Kidney tubule cell (primary cell): ENCODE measurements at regions not wholly inside any gene's neighbourhood (a gene's known extent, or its start where the extent isn't known, plus 50 kb on each side); places are given as distances from the start of the nearest gene placed in this dataset.

Source experiments
- DNase-seq: peaks from one replicate; pipeline ENCODE4 v3.0.0-alpha.2; 2018; ENCODE audit warnings: low spot score

DNA sequence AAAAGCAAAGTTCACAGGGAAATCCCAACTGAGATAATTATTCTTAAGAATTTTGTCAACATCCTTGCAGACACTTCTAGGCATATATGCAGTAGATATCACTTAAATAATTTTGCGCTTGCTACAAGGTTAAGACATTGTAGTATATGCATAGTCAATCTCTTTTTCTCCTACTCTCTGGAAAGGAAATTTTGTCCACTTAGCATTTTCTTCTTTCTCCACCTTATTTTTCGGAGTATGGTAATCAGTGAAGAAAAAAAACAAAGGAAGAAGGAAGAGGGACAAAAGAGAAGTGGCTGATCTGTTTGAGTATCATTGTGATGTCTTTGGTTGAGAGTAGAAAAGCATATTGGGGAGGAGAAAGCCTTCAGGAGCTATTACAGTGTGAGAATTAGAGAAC lies 104.6 kb downstream of the LACC1 start:
- DNase-seq: no peak

DNA sequence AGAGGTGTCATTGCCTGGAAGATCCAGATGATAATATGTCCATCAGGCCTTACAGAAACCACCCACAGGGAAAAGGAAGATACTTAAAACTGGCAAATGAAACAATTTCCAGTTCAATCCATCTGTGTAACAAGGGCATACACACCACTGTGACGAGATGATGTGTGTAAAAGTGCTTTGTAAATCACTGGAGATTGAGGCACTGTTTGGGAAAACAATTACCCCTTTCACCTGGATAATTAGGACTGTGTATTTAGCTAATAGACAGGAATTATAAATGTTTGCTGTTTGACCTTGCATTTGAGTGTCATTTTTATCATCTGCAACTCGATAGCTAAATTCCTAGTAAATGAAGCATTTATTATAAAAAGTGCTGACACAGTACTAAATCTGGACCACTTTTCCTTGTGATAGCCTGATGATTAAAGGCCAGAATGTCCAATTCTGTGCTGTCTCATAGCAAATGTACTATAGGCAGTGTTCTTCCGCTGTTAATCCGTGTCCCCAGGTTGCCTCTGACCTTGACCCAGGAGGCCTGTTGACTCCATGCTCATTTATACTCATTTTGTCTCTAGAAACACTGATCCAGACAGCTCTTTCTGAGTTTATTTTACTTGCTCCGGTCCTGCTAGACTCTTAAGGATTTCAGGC lies 105.8 kb downstream of the LACC1 start:
- DNase-seq: no peak

DNA sequence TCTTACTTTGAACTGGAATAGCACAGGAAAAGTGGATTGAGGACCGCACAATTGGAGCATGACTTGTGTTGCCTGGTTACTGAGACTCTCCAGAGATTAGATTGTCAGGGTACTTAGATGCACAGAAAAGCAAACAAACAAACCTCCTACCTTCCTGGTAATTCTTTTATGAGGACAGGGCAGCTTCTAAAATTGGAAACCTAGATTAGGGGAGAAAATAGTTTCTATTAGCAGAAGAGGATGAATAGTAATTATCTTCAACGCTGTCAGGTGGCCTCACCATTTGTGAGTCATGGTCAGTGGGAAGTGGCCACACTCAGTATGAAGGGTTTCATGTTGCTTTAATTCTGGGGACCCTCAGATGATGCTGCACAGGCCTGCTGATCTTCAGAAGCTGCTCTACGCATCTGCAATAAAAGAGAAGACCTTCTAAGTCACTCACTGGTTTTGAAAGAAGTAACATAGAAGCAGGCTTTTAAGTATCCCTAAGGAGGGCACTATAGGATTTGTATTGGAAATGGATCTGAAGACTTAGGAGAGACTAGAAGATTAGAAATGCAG lies 106.8 kb downstream of the LACC1 start:
- no peak for DNase-seq

DNA sequence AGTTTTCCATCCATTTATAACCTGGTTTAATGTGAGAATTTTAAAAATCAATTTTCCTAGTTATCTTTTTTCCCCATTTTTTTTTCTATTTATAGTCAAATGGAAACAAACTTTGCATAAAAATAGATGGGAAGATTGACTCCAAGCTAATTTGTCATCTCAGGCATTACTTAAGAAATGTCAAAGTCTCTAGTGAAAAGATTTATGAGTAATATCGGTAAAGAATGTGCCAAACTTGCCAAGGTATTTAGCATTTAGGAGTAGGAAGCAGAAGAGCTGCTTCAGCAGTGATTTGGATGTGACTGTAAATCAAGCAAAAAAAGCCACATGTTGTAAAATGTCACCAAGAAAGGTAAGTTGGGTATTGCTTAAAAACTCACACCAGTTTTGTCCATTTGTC lies 108.6 kb downstream of the LACC1 start:
- DNase-seq: peak; percentile 15

DNA sequence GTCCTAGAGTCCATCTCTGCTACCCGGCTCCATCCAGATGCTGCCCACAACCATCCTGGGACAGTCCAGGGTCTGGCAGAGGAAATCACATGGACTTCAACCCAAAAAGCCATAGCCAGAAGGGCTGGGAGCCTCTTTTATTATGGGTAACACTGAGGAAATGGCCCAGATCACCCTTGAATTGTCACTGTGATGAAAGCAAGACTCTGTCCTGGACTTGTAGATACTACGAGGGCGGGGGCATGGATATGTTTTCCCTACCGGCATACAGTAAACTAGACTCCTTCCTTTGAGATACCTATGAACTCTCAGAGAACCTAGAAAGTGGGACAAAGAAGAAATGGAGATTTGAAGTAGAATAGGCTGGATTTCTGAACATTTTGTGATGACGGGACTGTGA lies 110.3 kb downstream of the LACC1 start:
- no peak for DNase-seq

DNA sequence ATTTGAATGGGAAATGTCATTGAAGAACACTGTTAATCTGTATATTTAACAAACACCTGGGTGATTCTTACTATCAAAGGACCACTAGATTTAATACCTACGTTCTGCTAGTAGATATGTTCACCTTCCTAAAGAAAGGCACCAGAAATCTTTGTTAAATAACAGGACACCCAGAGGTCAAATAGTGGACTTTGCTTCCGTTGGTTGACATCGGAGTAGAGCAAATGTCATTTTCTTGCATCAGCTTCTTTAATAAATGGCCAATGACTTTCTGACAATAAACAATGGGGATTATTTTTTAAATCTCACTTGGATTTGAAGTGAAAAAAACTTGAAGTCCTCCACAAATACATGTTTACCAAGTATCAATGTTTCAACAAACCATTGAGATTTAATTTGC lies 111.1 kb downstream of the LACC1 start:
- DNase-seq: no peak

DNA sequence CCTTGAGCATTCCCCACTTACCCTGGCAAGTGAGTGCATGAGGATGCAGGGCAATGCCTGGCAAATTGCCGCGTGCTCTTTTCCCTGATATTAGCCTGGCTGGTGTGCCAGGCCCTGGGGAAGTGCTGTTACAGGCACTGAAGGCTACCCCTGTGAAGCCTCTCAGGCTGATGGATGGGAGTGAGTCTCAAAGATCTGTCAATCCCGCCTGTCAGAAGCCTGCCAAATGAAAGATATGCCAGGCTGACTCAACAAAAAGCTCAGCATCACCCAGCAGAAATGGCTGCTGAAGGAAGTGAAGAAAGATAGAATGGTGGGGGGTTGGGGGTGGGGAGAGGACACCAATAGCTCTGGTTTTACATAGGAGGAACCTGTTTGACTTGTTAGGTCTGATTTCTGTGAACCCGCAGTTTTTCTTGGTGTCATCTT lies 112.1 kb downstream of the LACC1 start:
- DNase-seq: no peak

DNA sequence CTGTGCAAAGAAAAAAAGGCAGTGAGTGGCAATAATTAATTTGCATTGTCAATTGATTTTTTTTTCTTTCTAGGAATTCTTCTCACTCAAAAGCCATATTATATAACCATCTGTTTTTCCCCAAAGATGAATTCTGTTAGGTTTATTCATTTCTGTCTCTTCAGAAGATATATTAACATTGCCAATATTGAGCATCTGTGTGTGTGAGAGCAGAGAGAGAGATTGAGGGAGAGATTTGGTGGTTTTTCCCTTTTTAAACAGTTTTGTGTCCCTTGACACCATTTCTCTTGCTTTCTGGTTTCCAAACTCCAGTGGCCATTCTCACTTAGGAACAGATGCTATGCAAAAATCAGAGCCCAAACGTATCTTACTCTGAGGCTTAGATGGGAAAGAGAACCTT lies 112.5 kb downstream of the LACC1 start:
- DNase-seq: no peak

DNA sequence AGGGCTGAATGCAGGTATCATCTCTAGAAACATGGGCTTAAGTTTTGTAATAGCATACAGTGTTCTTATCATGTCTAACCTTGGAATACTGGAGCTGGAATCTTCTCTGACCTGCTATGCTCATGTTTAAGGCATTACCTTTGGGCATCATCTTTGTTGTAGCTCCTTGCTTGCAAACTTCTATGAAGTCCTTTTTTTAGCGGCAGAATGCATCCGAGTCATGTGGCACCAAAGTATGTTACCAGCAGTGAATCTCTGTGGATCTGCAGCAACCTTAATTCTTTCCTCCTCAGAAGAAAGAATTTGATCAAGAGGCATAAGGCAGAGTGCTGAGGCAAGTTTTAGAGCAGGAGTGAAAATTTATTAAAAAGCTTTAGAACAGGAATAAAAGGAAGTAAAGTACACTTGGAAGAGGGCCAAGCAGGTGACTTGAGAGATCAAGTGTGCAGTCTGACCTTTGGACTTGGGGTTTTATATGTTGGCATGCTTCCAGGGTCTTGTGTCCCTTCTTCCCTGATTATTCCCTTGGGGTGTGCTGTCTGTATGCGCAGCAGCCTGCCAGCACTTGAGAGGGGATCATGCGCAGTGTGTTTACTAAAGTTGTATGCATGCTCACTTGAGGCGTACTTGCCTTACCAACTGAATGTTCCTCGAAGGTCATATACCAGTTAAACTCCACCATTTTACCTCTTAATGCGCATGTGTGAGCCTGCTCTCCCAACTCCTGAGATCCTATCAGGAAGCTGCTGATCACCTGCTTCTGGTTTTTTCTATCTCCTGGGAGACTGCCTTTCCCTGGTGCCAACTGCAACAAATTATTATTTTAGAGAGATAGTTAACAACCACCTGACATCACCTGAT lies 115.5 kb downstream of the LACC1 start:
- DNase-seq: no peak

DNA sequence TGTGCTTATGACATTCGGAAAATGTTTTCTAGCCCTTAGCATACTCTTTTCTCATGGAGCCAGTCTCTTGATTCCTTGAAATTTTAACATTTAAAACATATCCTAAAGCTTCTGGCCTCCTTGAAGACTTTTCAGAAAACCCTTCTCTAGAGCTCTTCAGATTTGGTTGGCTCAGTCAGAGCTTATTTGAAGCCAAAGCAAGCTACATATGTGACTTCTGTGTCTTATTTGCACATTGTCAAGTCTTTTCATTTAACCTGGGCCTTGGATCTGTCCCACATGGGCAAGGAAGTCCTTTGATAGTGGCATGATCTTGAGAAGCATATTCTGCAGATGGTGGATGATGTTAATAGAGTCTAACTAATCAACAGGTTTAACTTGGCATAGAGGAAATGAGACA lies 116.5 kb downstream of the LACC1 start:
- no peak for DNase-seq

DNA sequence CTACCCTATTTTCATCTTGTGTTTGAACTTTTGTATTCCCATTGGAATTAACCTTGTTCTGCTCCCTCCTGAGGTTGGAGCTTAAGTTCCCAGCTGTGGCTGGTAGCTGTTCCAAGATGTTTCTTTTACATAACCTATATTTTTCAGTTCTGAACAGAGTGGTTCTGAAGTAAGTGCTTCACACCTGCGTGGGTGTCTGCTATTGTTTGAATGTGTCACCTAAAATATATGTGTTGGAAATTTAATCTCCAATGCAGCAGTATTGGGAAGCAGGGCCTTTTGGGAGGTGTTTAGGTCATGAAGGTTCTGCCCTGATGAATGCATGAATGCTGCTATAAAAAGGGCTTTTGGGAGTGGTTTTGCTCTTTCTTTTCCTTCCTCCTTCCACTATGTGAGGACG lies 123.8 kb downstream of the LACC1 start:
- no peak for DNase-seq

DNA sequence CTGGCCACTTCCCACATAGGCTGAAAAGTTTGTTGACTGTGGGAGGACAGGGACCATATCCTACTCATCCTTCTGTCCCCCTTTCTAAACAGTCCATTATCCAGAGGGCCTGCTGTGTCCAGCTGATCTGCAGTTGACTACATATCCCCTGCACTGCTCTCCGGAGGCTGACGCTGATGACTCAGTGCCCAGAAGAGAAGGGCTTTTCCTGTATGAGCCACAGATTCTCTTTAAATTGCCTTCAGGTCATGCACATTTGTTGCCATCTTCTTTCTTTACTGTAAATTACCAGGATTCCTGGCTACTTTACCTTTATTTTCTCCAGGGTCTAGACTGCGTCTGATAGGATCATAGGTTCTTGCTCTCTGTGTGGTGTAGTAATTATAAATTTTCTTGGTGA lies 125.2 kb downstream of the LACC1 start:
- DNase-seq: peak; percentile 75

DNA sequence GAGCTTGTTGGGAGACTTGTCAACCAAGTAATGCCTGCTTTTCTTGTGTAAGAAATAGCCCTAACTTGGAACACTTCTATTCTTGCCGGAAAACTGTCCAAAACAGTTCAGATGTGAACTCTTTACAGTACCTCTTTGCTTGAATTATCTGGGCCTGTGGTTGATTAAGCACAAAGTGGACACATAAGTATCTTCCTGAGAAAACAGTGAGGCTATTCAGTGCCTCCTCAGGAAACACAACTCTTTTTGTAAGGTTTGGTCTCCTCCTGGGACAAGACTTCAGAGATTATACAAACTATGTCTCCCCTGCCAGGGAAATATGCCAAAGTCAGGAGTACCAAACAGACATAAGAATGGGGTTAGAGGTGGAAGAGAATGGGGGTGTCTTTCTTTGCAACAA lies 127.7 kb downstream of the LACC1 start:
- no peak for DNase-seq

DNA sequence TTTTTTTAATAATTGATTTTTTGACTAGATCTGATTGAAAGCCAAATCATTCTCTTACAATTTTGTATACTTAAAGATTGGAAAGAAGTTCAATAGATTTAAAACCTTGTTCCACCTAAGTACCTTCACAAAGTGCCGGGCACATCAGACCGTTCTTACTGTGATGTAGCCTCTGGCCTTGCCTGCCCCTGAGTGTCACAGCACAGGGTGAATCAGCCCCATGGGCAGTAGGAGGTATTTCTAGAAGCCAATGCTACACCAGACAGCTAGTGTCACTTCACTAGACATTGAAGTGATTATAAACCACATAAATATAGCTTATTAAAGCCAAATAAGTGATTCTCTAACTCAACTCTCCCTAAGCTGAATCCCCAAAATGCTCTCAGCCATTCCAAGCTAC lies 131.3 kb downstream of the LACC1 start:
- peak; percentile 69 for DNase-seq

DNA sequence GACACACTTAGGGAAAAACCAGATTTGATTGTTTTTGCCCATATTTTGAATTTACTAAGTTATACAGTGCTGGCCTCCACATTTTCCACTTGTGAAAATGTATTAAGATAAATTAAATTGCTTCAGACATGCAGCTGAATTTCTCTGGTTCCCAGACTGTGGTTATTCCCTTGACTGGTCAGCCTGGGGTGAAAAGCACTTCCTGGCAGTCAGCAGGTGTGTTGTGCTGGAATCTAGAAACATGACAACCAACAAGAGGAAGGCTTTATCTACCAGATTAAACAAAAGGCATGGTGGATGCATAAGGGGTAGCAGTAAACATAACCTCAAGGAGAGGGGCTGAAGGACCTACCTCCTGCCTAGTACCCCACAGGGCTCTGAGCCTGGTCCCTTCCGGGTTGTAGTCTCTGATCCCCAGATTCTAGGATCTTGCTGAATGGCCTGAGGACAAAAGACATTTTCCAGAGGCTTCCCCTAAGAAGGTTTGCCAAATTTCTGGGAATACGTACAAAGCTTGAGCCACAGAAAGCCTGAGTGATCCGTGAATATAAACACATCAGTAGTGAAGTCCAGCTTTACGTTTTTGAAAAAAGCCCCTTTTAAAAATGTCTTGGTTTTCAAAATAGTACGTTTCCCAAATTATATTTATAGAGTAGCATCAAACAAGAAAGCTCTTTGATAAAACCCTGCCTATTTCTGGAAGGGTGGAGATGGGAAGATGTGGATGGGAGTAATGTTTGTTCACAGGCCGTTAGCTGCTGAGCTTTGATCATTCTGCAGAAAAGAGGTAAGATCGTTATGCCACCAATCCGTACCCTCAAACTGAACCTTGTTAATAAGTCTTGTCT lies 133.4 kb downstream of the LACC1 start:
- DNase-seq: peak; percentile 88

DNA sequence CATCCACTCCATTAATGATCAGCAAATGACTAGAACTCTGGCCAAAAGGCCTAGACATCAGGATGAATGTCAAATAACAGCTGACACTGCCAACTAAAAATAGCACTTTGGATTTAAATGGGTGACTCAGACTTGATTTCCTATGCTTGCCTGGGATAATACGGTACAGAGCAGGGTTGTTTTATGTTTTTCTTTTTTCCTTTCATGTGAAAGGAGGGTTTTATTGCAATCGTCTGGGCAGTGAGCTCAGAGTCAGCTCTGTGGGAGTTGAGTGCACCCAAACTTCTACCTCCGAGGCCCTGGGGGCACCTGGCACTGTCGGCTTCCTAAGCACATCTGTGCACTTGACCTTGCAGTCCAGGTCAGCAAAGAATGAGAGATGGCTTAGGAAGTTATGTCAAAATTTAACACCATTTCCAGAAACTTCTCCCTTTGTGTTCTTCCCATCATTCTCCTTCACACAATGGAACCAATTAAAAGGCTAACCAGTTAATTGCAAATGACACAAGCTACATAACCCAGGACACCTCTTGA lies 134.1 kb downstream of the LACC1 start:
- DNase-seq: peak; percentile 97

DNA sequence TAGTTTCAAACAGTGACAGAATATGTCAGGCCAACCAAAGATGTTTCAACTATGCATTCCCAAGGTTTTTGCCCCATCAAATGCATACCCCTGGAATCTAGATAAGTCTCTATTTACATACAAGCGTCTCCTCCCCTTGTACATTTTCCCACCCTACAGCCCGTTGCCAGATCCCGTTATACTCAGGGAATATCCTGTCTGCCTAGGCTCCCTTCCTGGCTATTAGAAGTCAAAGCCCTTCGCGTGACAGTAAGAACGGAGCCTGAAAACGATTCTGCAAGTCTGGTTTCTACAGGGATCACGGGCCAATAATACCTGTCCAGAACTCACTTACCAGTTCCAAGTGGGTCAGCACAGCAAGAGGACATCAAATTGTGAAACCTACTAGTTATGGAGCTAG lies 134.8 kb downstream of the LACC1 start:
- no peak for DNase-seq

DNA sequence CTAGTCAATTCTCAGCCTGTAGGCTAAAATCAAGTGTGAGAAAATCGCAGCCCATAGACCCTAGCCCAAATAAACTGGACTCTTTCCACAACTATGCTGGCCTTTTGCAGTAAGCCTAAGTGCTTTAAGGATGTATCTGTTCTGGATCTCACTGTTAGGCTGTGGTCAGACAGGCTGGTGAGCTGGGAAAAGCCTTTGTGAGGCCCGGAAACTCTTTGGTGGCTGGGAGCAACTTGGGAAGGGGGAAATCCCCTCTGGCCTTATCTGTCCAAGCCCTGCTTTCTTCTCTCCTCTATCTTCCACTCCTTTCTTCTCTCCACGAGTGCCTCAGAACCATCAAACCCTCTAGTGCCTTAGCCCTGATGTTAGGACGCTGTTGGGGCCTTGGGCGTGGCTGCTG lies 135.4 kb downstream of the LACC1 start:
- no peak for DNase-seq

DNA sequence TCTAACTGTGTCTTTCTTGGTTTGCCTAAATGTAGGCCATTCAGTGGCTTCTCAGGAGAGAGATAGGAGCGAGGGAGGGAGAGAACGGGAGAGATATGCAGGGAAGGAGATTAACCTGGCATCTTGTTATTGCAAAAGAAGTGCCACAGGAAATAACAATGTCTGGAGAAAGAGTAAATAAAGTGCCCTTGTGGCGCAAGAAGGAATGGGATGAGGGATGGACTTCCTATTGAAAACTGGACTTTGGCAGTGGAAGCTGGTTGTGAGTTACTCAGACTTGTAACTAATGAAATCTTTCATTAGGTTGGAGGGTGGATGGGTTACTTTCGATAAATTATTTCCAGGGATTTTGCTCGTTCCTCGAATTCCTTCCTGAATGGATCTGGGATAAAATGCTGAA lies 136.1 kb downstream of the LACC1 start:
- peak; percentile 34 for DNase-seq

DNA sequence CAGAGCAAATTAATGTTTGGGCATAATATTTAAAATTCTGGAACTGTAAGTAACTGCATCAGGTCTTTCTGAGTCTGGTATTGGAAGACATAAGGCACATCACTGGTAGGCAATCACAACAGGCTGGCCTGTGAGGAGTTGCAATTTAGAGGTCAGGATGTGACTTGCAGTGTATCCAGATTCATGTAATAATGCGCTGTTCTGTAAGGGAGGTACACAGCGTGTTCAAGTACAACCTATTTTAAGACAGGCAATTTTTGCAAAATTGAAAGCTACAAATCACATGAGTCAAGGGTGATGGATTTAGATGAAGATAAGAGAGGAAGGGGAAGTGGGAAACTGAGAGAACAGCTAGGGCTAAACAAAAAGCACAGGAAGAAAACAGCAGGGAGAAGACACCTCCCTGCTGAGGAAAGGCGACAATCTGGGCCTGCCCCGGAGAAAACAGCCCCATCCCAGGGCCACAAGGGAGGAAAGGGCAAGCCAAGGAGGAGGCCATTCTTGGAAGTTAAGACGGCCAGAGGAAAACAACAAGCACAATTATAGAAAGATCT lies 138.1 kb downstream of the LACC1 start:
- no peak for DNase-seq

DNA sequence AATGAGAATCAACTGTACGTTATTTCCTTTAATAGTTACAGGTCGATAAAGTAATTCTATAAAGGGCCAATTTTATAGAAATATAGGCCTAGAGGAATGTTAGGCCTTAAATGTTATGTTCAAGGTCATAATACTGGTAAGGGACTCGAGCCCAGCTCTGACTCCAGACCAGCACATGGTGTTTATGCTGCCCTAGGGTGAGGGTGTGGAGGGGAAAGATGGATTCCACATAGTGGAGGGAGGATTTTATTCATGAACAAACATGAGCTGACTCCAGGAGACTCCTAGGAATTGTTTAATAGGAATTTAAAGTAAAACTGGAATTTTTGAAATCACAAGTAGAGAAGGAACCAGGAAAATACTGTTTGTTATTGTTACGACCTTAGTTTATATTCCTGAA lies 139.9 kb downstream of the LACC1 start:
- DNase-seq: no peak

DNA sequence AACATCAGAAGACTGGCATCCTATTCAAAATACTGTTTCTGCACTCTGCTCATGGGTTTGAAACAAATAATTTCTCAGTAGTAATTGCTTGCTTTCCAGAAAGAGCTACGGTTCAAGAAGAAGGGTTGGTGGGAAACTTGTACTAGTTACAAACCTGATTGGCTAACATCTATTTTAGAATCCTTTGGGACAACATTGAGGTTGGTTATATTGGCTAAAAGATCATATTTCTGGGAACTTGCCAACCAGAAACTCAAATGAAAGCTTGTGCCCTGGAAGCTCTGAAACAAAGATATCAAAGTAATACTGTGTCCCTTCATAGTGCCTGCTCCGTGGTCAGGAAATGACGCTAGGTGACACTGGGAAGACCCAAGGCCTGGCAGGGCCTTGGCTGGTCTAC lies 141.7 kb downstream of the LACC1 start:
- DNase-seq: no peak
